ENCODE measurements at regions not wholly inside any gene's neighbourhood (a gene's known extent, or its start where the extent isn't known, plus 50 kb on each side); places are given as distances from the start of the nearest gene placed in this dataset.

DNA sequence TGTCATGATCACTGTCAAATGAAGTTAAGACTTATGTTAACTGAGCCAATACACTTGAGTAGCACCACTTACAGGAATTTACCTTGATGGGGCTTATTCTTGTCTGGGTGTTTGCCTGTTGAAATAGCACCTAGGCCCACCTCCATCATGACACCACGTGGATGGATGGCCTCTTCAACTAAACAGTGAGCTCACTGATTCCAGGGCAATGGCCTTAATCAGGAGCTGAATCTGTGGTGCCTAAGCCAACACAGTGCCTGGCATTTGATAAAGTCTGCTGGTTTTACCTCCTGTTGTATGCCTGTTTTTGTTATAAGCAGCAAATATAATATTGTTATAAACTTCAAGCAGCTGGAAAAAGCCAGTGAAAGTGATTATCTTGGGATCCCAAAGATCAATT lies 190.5 kb downstream of the LURAP1L start:
- TF ChIP-seq, protein P1, sequence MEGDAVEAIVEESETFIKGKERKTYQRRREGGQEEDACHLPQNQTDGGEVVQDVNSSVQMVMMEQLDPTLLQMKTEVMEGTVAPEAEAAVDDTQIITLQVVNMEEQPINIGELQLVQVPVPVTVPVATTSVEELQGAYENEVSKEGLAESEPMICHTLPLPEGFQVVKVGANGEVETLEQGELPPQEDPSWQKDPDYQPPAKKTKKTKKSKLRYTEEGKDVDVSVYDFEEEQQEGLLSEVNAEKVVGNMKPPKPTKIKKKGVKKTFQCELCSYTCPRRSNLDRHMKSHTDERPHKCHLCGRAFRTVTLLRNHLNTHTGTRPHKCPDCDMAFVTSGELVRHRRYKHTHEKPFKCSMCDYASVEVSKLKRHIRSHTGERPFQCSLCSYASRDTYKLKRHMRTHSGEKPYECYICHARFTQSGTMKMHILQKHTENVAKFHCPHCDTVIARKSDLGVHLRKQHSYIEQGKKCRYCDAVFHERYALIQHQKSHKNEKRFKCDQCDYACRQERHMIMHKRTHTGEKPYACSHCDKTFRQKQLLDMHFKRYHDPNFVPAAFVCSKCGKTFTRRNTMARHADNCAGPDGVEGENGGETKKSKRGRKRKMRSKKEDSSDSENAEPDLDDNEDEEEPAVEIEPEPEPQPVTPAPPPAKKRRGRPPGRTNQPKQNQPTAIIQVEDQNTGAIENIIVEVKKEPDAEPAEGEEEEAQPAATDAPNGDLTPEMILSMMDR (IDR thresholded peaks at IDR 0.05), result no peak
- TF ChIP-seq POLR2A (IDR thresholded peaks at IDR 0.05), result no peak

Data from uterus (tissue), 2 donors.